ENCODE measurements at regions not wholly inside any gene's neighbourhood (a gene's known extent, or its start where the extent isn't known, plus 50 kb on each side); places are given as distances from the start of the nearest gene placed in this dataset.

GRCh38 chr7:93651603-93652159 lies 77.2 kb upstream of the CALCR start:
- DNase-seq = no peak

- no peak for DNase-seq
Measured at GRCh38 chr7:93646538-93646937, 72.0 kb upstream of the CALCR start.

- no peak for DNase-seq
Measured at GRCh38 chr7:93636276-93636675, 61.8 kb upstream of the CALCR start.

GRCh38 chr7:93632371-93632770 lies 57.8 kb upstream of the CALCR start:
- DNase-seq = no peak

- no peak for DNase-seq
Measured at GRCh38 chr7:93629291-93629801, 54.8 kb upstream of the CALCR start.

GRCh38 chr7:93626869-93627268 lies 52.3 kb upstream of the CALCR start:
- DNase-seq = no peak
